GM23338 (cell line): ENCODE measurements at regions not wholly inside any gene's neighbourhood (a gene's known extent, or its start where the extent isn't known, plus 50 kb on each side); places are given as distances from the start of the nearest gene placed in this dataset.

ENCODE experiments used
- ATAC-seq: fragments of 200-7000 bp; cut with Tn5 transposase; 3 replicates; pipeline ENCODE4 v1.9.1; 2020
- DNase-seq: peaks from one replicate; pipeline ENCODE4 v3.0.0-alpha.2; 2015; ENCODE audit warnings: low spot score
- H2AFZ ChIP-seq: fragments of 200-600 bp; sonication (generic); 2 replicates; pipeline ENCODE4 v1.8.0; 2016; ENCODE audit warnings: antibody characterized with exemption, mild to moderate bottlenecking, moderate library complexity
- H3F3A ChIP-seq: fragments of 200-600 bp; sonication (generic); replicated peaks from 2 replicates; pipeline ENCODE4 v1.8.0; 2017; ENCODE audit warnings: antibody characterized with exemption, mixed run types, low read depth
- H3K27ac ChIP-seq: fragments of 200-600 bp; sonication (generic); 2 replicates; pipeline ENCODE4 v1.6.1; 2016; ENCODE audit warnings: low read depth
- H3K27me3 ChIP-seq: fragments of 200-600 bp; sonication (generic); 2 replicates; pipeline ENCODE4 v1.8.0; 2016; ENCODE audit warnings: mild to moderate bottlenecking, mixed run types, moderate library complexity; ENCODE audit not compliant: insufficient read depth
- H3K36me3 ChIP-seq: fragments of 200-600 bp; sonication (generic); 2 replicates; pipeline ENCODE4 v1.8.0; 2016; ENCODE audit warnings: mild to moderate bottlenecking; ENCODE audit not compliant: insufficient read depth
- H3K4me1 ChIP-seq: fragments of 200-600 bp; sonication (generic); 2 replicates; pipeline ENCODE4 v1.8.0; 2016; ENCODE audit warnings: mild to moderate bottlenecking, moderate library complexity; ENCODE audit not compliant: insufficient read depth
- H3K4me2 ChIP-seq: fragments of 200-600 bp; sonication (generic); 2 replicates; pipeline ENCODE4 v1.7.1; 2017; ENCODE audit warnings: mixed run types
- H3K4me3 ChIP-seq: fragments of 200-600 bp; sonication (generic); 2 replicates; pipeline ENCODE4 v1.6.1; 2016; ENCODE audit warnings: mixed run types
- H3K79me2 ChIP-seq: fragments of 200-600 bp; sonication (generic); replicated peaks from 2 replicates; pipeline ENCODE4 v1.8.0; 2017; ENCODE audit warnings: mild to moderate bottlenecking; ENCODE audit not compliant: insufficient read depth
- H3K9me2 ChIP-seq: fragments of 200-600 bp; sonication (generic); 2 replicates; pipeline ENCODE4 v1.8.0; 2017; ENCODE audit not compliant: insufficient read depth
- H4K20me1 ChIP-seq: fragments of 200-600 bp; sonication (generic); replicated peaks from 2 replicates; pipeline ENCODE4 v1.8.0; 2017; ENCODE audit warnings: mild to moderate bottlenecking; ENCODE audit not compliant: insufficient read depth
- H3K27ac Mint-ChIP-seq: 2 replicates; pipeline ENCODE4 v1.8.0; 2020; ENCODE audit warnings: inconsistent platforms, mild to moderate bottlenecking, moderate library complexity, mixed read lengths
- H3K27me3 Mint-ChIP-seq: 3 replicates; pipeline ENCODE4 v1.8.0; 2022; ENCODE audit warnings: low read depth, mild to moderate bottlenecking, moderate library complexity, mixed read lengths, inconsistent platforms; ENCODE audit not compliant: insufficient read depth, poor library complexity
- H3K36me3 Mint-ChIP-seq: 3 replicates; pipeline ENCODE4 v1.8.0; 2021; ENCODE audit warnings: low read depth, mild to moderate bottlenecking, inconsistent platforms, moderate library complexity, mixed read lengths
- H3K4me1 Mint-ChIP-seq: 3 replicates; pipeline ENCODE4 v1.8.0; 2020; ENCODE audit warnings: mild to moderate bottlenecking, inconsistent platforms, mixed read lengths
- H3K4me3 Mint-ChIP-seq: 3 replicates; pipeline ENCODE4 v1.8.0; 2021; ENCODE audit warnings: moderate library complexity, mild to moderate bottlenecking, inconsistent platforms, mixed read lengths
- H3K9me3 Mint-ChIP-seq: 3 replicates; pipeline ENCODE4 v1.8.0; 2020; ENCODE audit warnings: moderate library complexity, mild to moderate bottlenecking, inconsistent platforms, mixed read lengths
- CREB1 ChIP-seq: fragments of 250-450 bp; sonication (Bioruptor Pico); IDR thresholded peaks from 2 replicates; pipeline ENCODE4 v1.5.0; 2020; ENCODE audit warnings: low read depth, mild to moderate bottlenecking, moderate library complexity
- CTCF ChIP-seq, 2 experiments: fragments of 200-600 bp in 1 of 2; sonication (generic) in 1 of 2; conservative IDR thresholded peaks; 2 replicates each; pipeline versions ENCODE4 v1.5.1 to v1.6.1; 2016 to 2017; ENCODE audit warnings: antibody characterized with exemption in 2 of 2, low read depth in 2 of 2, mild to moderate bottlenecking in 2 of 2, moderate library complexity in 1 of 2
- ETS1 ChIP-seq: IDR thresholded peaks from 2 replicates; pipeline ENCODE4 v1.6.1; 2016; ENCODE audit warnings: antibody characterized with exemption
- EZH2phosphoT487 ChIP-seq: fragments of 200-600 bp; sonication (generic); IDR thresholded peaks from one replicate; pipeline ENCODE4 v1.8.1; 2018; ENCODE audit warnings: antibody characterized with exemption; ENCODE audit not compliant: unreplicated experiment
- NANOG ChIP-seq: IDR thresholded peaks from 2 replicates; pipeline ENCODE4 v1.6.1; 2016; ENCODE audit warnings: antibody characterized with exemption, borderline replicate concordance
- REST ChIP-seq: IDR thresholded peaks from one replicate; pipeline ENCODE4 v1.6.1; 2018; ENCODE audit warnings: antibody characterized with exemption; ENCODE audit not compliant: unreplicated experiment
- STAT1 ChIP-seq: IDR thresholded peaks from one replicate; pipeline ENCODE4 v1.6.1; 2016; ENCODE audit warnings: antibody characterized with exemption; ENCODE audit not compliant: unreplicated experiment
- ZNF114 ChIP-seq: fragments of 250-450 bp; sonication (Bioruptor Pico); IDR thresholded peaks from 2 replicates; pipeline ENCODE4 v1.5.0; 2020; ENCODE audit warnings: mild to moderate bottlenecking, moderate library complexity

- Histone ChIP-seq H4K20me1 (no peaks in the 10 kb centered on the region), H3K79me2 (no peaks in the 10 kb centered on the region), H3K4me1 (no peaks in the 10 kb centered on the region), H3K27me3 (no peaks in the 10 kb centered on the region), H3K36me3 (no peaks in the 10 kb centered on the region), H3K4me2 (no peak overlapping the region), H3F3A (no peaks in the 10 kb centered on the region), H2AFZ (no peak overlapping the region), H3K27ac (no peak overlapping the region), H3K9me2 (peaks cover 16% of the 10 kb centered on the region), H3K4me3 (no peak overlapping the region)
- peaks cover 22% of the 10 kb centered on the region for H3K9me3 Mint-ChIP-seq
- ATAC-seq (no peak), DNase-seq (no peak)
- H3K4me3 Mint-ChIP-seq: no peak overlapping the region
- TF ChIP-seq NANOG (no peak), CTCF (conservative IDR thresholded peaks at IDR 0.05; ENCODE audit: low read depth in 2 of 2) (no peak), ETS1 (no peak), EZH2phosphoT487 (no peak), CREB1 (CRISPR knock-in tag) (no peak), ZNF114 (CRISPR knock-in tag) (no peak)
- H3K4me1 Mint-ChIP-seq: no peaks in the 10 kb centered on the region
- H3K27ac Mint-ChIP-seq: no peak overlapping the region
- H3K36me3 Mint-ChIP-seq: peaks cover 18% of the 10 kb centered on the region
- H3K27me3 Mint-ChIP-seq: peaks cover 10% of the 10 kb centered on the region
These were observed 129.1 kb downstream of the BCL2L11 start for GRCh38 chr2:111249806-111250205.

GRCh38 chr2:111250448-111251030 lies 129.8 kb downstream of the BCL2L11 start:
- H3K79me2 ChIP-seq: no peaks in the 10 kb centered on the region
- no peak overlapping the region for H3K4me3 ChIP-seq
- Mint-ChIP-seq H3K9me3 (peaks cover 22% of the 10 kb centered on the region), H3K36me3 (peaks cover 18% of the 10 kb centered on the region), H3K27me3 (peaks cover 10% of the 10 kb centered on the region), H3K4me3 (no peak overlapping the region), H3K27ac (no peak overlapping the region), H3K4me1 (no peaks in the 10 kb centered on the region)
- peaks cover 16% of the 10 kb centered on the region for H3K9me2 ChIP-seq
- H3K4me2 ChIP-seq: no peak overlapping the region
- DNase-seq: no peak
- no peak overlapping the region for H3K27ac ChIP-seq
- no peaks in the 10 kb centered on the region for H3K4me1 ChIP-seq
- no peaks in the 10 kb centered on the region for H4K20me1 ChIP-seq
- no peaks in the 10 kb centered on the region for H3F3A ChIP-seq
- H3K27me3 ChIP-seq: no peaks in the 10 kb centered on the region
- H2AFZ ChIP-seq: no peak overlapping the region
- no peak for ATAC-seq
- no peaks in the 10 kb centered on the region for H3K36me3 ChIP-seq
- TF ChIP-seq STAT1 (no peak), REST (no peak), ETS1 (no peak), ZNF114 (CRISPR knock-in tag) (no peak)
